Activated CD4-positive, alpha-beta T cell treated with anti-CD3 and anti-CD28 coated beads, Interleukin-2, amount 50 U/mL, for 1 hour (primary cell): ENCODE measurements at regions not wholly inside any gene's neighbourhood (a gene's known extent, or its start where the extent isn't known, plus 50 kb on each side); places are given as distances from the start of the nearest gene placed in this dataset.

Experiments
- DNase-seq: peaks from one replicate; pipeline ENCODE4 v3.0.0-alpha.2; 2020

- no peak for DNase-seq
Observed at GRCh38 chr15:91692596-91692995, 160.9 kb upstream of the SLCO3A1 start.

DNA sequence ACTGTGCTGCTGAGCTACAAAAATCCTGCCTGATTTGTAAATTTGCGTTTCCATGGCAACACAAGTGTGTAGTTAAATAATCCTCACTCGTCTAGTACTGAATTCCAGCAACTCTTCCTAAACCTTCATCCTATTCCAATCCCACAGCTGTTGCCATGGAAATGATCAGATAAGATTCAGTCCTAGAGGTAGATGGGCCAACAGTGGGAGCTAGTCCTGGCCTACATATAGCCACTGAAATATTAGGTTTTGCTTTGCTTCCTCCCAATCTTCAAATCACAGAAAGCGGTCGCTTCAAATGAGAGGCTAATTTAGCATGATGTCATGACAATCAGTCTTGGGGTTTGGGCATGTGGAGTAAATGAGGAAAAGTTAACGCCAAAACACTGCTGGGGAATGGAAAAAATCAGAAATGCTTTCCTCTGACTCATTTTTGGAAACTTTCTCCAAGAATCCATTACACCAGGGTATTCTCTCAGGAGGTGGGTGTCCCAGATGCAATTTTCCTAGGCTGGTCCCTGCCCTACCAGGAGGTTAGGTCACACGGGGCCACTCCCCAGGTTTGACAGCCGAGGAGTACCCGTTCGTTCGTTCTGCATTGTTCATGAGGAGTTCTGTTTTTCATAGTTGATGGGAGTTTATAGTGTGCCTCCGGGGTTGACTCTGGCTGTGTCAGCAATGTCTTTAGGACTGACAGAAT lies 159.2 kb upstream of the SLCO3A1 start:
- no peak for DNase-seq

DNA sequence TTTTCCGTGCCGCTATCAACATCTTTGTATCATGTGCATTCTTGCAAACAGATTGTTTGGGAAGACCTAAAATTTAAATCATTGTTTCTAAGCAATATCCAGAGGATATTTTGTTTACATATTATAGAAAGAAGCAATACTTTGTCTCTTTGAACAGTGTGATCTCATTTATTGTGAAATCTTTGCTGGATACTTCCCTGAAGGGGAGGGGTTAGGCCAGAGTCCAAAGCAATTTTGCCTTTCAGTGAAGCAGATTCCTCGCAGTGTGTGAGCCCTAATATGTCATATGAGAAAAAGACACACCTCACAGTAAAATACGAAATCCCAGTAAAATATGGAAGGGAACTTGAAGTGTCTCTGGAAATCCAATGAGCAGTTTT lies 158.7 kb upstream of the SLCO3A1 start:
- no peak for DNase-seq

GRCh38 chr15:91695799-91696198 lies 157.7 kb upstream of the SLCO3A1 start:
- no peak for DNase-seq

DNA sequence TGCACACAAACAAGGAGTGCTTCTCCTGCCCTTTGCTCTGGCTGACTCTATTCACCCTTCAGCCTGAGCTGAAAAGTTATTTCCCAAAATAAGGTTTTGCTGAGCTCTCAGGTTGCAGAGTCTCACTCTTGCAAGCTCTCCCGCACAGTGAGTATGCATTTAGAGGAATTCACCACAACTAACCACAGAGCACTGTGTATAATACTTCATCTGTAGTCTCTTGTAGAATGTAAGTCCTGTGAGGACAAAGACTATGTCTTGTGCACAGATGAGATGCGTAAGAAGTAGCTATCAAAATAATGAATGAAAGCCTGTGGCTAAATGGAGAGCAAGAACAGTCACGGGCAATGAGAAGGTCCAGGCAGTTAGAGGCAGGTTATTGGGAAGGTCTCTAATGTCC lies 156.5 kb upstream of the SLCO3A1 start:
- no peak for DNase-seq

DNA sequence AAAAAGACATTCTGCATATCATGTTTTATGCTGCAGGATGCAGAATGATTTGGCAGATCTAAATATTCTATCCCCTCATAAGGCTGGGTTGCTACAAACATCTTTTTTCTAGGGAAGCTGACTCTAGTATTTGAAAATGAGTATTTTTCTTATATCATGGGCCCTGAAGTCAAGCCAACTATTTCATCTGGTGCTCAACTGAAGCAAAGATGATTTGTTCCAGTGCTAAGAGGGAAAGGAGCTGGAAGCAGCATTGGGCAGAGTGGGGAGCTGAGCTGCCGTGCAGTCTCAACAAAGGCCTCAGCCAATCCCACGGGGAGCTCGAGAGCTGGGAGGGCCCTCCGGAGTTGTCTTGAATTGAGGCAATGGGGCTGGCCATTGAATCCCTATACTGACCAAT lies 155.3 kb upstream of the SLCO3A1 start:
- DNase-seq = no peak

DNA sequence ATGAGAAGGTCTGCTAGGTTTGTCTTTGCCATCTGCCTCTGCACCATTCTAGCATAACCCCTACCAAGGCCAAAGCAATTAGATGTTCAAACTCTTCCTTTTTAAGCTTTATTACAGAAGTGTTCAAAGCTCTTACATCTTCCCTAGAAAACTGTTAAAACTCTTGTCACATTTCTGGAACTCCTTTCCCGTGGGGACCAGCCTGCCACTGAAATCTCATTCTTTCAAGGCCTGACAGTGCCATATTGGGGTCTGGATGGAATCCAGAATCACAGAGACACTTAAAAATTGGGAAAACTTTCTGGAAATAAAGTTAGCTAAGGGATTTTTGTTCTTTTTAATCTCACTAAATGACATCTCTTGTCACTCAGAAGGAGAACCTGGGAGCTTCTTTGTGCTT lies 153.8 kb upstream of the SLCO3A1 start:
- DNase-seq = no peak

DNA sequence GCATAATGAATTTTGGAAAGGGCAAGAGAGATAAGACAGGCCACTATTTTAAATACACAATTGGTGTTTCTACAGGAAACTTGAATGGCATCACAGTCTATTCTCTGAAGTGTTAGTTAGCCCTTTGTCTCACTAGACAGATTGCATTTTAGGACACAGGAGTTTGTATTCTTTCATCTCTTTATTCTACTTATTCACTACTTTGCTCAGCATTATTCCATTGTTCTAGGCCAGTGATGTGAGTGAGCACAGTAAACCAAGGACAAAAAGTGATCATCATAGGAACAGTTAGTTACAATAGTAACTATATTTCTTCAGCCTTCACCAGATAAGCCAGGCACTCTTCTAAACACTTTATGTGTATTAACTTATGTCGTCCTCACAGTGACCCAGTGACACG lies 150.2 kb upstream of the SLCO3A1 start:
- DNase-seq = no peak

GRCh38 chr15:91704343-91704742 lies 149.2 kb upstream of the SLCO3A1 start:
- DNase-seq = no peak

- DNase-seq = peak; percentile 76
Observed at GRCh38 chr15:91706322-91707032, 147.0 kb upstream of the SLCO3A1 start.

- DNase-seq = no peak
Observed at GRCh38 chr15:91710080-91710698, 143.3 kb upstream of the SLCO3A1 start.

DNA sequence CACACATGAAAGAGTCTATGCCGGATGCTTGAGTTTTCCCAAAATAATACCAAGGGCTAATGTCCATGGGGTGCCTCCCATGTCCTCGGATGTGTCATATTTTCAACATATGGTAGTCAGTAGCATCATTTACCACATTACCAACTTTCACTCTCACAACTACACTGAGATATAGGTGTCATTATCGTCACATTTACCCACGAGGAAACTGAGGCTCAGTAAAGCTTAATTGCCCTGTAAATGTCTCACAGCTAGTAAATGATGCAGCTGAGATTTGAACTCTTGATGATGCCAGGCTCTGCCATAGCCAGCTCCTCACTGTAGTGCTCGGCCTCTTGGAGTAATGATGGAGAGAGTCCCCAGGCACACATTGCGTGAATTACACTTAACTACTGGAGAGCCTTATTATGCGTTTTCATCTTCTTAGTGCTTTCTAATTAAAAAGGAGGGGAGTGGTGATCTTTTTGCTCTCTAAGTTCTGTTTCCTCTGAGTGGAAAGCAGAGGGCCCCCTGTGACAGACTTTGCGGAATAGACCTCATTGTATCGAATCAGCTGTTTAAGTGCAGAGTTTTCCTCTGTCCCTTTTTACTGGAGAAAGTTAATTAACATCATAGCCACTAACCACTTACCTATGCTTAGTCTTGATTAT lies 142.0 kb upstream of the SLCO3A1 start:
- DNase-seq = no peak

- no peak for DNase-seq
Observed at GRCh38 chr15:91712286-91712685, 141.2 kb upstream of the SLCO3A1 start.

DNA sequence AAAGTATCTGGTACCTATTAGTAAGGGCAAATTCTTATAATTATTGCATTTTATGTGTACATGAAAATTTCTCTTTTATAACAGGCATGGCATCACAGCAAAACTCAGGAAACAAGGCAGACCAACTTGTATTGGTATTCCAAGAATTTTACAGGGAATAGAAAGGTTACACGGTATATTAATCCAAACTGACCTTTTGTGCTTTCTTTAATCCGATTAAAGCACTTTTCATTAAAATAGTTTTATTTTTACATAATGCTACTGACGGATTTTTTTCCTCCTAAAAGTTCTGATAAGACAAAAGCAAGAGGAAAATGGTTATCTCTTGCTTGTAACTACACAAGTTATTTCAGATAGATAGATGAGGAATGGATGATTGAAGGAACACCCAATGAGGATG lies 137.0 kb upstream of the SLCO3A1 start:
- DNase-seq = no peak

- DNase-seq = no peak
Observed at GRCh38 chr15:91717811-91718210, 135.7 kb upstream of the SLCO3A1 start.

GRCh38 chr15:91723959-91724358 lies 129.5 kb upstream of the SLCO3A1 start:
- no peak for DNase-seq

- no peak for DNase-seq
Observed at GRCh38 chr15:91733661-91734060, 119.8 kb upstream of the SLCO3A1 start.

DNA sequence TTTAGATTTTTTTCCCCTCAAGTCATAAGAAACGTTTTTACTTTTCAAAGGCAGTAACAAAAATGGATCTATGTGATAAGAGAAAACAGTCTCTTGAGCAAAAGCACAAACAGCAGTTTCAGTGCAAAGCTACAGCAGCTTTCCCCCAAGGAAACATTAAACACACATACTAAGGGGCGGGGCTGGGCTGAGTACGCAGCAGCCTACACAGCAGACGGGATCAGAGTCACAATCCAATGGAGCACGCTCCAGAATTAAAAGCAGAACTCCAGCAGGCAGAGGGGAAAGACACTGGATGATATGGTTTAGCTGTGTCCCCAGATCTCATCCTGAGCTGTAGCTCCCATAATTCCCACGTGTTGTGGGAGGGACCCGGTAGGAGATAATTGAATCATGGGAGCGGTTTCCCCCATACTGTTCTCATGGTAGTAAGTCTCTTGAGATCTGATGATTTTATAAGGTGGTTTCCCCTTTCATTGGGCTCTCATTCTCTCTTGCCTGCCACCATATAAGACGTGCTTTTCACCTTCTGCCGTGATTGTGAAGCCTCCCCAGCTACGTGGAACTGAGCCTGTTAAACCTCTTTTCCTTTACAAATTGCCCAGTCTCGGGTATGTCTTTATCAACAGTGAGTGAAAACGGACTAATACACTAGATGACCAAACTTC lies 116.2 kb upstream of the SLCO3A1 start:
- DNase-seq = no peak

- DNase-seq = no peak
Observed at GRCh38 chr15:91741986-91742385, 111.5 kb upstream of the SLCO3A1 start.

GRCh38 chr15:91751611-91752010 lies 101.9 kb upstream of the SLCO3A1 start:
- no peak for DNase-seq

GRCh38 chr15:91752081-91752785 lies 101.3 kb upstream of the SLCO3A1 start:
- no peak for DNase-seq

GRCh38 chr15:91759560-91759959 lies 93.9 kb upstream of the SLCO3A1 start:
- no peak for DNase-seq

- no peak for DNase-seq
Observed at GRCh38 chr15:91765660-91766059, 87.8 kb upstream of the SLCO3A1 start.
